Liver (tissue), 3 donors: ENCODE measurements at regions not wholly inside any gene's neighbourhood (a gene's known extent, or its start where the extent isn't known, plus 50 kb on each side); places are given as distances from the start of the nearest gene placed in this dataset.
"Not testable (repeated sequence)": the region's sequence is repeated elsewhere in the genome, so short reads cannot be mapped to it uniquely, and the experiment has no call there.

ENCODE experiments used
- ATF3 ChIP-seq: IDR thresholded peaks from 2 replicates; pipeline ENCODE4 v1.6.1; 2016; ENCODE audit warnings: antibody characterized with exemption
- EGR1 ChIP-seq, 2 donors: IDR thresholded peaks; 2 replicates each; pipeline ENCODE4 v1.6.1; 2016 to 2018; ENCODE audit warnings: antibody characterized with exemption in 2 of 2, low read depth in 2 of 2
- FOXA1 ChIP-seq: IDR thresholded peaks from 2 replicates; pipeline ENCODE4 v1.6.1; 2016; ENCODE audit warnings: antibody characterized with exemption
- GABPA ChIP-seq, 2 donors: IDR thresholded peaks in 1 of 2; conservative IDR thresholded peaks in 1 of 2; 2 replicates each; pipeline ENCODE4 v1.6.1; 2016; ENCODE audit warnings: antibody characterized with exemption in 2 of 2, mild to moderate bottlenecking in 1 of 2, moderate library complexity in 1 of 2
- HNF4G ChIP-seq: IDR thresholded peaks from 2 replicates; pipeline ENCODE4 v1.6.1; 2016; ENCODE audit warnings: antibody characterized with exemption
- JUND ChIP-seq, 2 donors: IDR thresholded peaks; 2 replicates each; pipeline ENCODE4 v1.6.1; 2016; ENCODE audit warnings: antibody characterized with exemption in 2 of 2
- RAD21 ChIP-seq, 2 donors: IDR thresholded peaks; 2 replicates each; pipeline ENCODE4 v1.6.1; 2016; ENCODE audit warnings: antibody characterized with exemption in 2 of 2, mild to moderate bottlenecking in 2 of 2
- REST ChIP-seq: IDR thresholded peaks from 2 replicates; pipeline ENCODE4 v1.6.1; 2016; ENCODE audit warnings: antibody characterized with exemption, mild to moderate bottlenecking
- TAF1 ChIP-seq: conservative IDR thresholded peaks from 2 replicates; pipeline ENCODE4 v1.6.1; 2016; ENCODE audit warnings: antibody characterized with exemption, mild to moderate bottlenecking
- YY1 ChIP-seq: IDR thresholded peaks from 2 replicates; pipeline ENCODE4 v1.6.1; 2016; ENCODE audit warnings: antibody characterized with exemption, mild to moderate bottlenecking
- TF ChIP-seq, protein P1 (sequence below): fragments of 150-350 bp; IDR thresholded peaks from 2 replicates; pipeline ENCODE4 v1.5.1; 2017; ENCODE audit warnings: improper control_type of control experiment, low read depth, low read length; ENCODE audit not compliant: missing input control
- TF ChIP-seq, protein P2 (sequence below): IDR thresholded peaks from 2 replicates; pipeline ENCODE4 v1.6.1; 2016; ENCODE audit warnings: antibody characterized with exemption
- donor health status: healthy.
- donor health status: healthy.

DNA sequence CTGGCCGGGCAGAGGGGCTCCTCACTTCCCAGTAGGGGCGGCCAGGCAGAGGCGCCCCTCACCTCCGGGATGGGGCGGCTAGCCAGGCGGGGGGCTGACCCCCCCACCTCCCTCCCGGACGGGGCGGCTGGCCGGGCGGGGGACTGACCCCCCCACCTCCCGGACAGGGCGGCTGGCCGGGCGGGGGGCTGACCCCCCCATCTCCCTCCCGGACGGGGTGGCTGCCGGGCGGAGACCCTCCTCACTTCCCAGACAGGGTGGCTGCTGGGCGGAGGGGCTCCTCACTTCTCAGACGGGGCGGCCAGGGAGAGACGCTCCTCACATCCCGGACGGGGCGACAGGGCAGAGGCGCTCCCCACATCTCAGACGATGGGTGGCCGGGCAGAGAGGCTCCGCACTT is 66.4 kb upstream of the MEDAG start:
- TF ChIP-seq, protein P1, sequence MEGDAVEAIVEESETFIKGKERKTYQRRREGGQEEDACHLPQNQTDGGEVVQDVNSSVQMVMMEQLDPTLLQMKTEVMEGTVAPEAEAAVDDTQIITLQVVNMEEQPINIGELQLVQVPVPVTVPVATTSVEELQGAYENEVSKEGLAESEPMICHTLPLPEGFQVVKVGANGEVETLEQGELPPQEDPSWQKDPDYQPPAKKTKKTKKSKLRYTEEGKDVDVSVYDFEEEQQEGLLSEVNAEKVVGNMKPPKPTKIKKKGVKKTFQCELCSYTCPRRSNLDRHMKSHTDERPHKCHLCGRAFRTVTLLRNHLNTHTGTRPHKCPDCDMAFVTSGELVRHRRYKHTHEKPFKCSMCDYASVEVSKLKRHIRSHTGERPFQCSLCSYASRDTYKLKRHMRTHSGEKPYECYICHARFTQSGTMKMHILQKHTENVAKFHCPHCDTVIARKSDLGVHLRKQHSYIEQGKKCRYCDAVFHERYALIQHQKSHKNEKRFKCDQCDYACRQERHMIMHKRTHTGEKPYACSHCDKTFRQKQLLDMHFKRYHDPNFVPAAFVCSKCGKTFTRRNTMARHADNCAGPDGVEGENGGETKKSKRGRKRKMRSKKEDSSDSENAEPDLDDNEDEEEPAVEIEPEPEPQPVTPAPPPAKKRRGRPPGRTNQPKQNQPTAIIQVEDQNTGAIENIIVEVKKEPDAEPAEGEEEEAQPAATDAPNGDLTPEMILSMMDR = not testable (repeated sequence)
- TF ChIP-seq, protein P2, sequence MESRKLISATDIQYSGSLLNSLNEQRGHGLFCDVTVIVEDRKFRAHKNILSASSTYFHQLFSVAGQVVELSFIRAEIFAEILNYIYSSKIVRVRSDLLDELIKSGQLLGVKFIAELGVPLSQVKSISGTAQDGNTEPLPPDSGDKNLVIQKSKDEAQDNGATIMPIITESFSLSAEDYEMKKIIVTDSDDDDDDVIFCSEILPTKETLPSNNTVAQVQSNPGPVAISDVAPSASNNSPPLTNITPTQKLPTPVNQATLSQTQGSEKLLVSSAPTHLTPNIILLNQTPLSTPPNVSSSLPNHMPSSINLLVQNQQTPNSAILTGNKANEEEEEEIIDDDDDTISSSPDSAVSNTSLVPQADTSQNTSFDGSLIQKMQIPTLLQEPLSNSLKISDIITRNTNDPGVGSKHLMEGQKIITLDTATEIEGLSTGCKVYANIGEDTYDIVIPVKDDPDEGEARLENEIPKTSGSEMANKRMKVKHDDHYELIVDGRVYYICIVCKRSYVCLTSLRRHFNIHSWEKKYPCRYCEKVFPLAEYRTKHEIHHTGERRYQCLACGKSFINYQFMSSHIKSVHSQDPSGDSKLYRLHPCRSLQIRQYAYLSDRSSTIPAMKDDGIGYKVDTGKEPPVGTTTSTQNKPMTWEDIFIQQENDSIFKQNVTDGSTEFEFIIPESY = not testable (repeated sequence)
- not testable (repeated sequence) for TF ChIP-seq REST; EGR1 (IDR thresholded peaks at IDR 0.05; ENCODE audit: low read depth in 2 of 2); FOXA1; RAD21 (IDR thresholded peaks at IDR 0.05); TAF1; GABPA (IDR thresholded peaks at IDR 0.05 in 1 of 2, conservative IDR thresholded peaks at IDR 0.05 in 1 of 2); JUND (IDR thresholded peaks at IDR 0.05); HNF4G; YY1; ATF3
